NCI-H1436 treated with DMSO at 0.1 percent for 48 hours (cell line): ENCODE measurements at regions not wholly inside any gene's neighbourhood (a gene's known extent, or its start where the extent isn't known, plus 50 kb on each side); places are given as distances from the start of the nearest gene placed in this dataset.
"Not testable (repeated sequence)": the region's sequence is repeated elsewhere in the genome, so short reads cannot be mapped to it uniquely, and the experiment has no call there.

Experiments used
- DNase-seq: peaks from one replicate; lab custom pipeline; 2025; lab: John Stamatoyannopoulos, UW

DNA sequence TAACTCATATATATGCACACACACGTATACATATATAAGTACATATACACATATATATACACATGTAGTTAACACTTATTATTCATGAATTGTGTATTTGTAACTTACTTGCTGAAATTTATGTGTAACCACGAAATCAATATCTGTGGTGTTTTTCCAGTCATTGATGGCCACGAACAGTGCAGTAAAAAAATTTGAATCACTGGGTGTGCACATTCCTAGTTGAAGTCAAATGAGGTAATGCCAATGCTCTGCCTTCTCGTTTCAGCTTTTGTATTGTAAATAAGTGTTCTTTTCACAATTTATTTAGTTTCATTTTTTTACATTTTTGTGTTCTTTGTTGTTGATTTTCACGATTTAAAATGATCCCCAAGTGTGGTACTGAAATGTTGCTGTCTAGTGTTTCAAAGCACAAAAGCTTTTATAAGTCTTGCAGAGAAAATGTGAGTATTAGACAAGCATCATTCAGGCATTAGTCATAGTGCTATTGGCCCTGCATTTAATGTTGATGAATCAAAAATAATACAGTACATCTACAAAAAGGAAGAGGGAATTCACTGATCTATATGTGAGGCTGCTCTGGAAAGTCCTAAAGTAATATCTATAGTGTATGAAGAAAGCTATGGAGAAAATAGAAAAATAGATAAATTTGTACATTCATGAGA is 419.0 kb downstream of the DSC3 start:
- no peak for DNase-seq

DNA sequence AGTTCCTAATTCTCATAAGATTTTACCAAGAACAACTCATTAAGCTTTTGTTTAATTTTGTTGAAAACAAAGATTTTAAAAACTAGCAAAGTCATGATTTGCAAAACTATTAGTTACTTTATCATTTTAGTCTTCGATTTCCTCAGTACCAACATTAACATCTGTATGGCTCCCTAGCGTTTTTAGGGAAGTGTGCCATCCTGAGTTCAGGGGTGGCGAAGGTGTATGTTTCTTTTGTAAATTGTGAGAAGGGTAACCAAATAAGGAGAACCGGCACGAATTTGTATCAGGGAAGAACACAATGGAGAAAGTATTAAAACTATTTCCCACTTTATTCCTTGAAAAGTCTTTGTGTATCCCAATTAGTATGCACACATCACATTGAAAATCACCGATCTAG is 419.9 kb downstream of the DSC3 start:
- DNase-seq, result no peak

DNA sequence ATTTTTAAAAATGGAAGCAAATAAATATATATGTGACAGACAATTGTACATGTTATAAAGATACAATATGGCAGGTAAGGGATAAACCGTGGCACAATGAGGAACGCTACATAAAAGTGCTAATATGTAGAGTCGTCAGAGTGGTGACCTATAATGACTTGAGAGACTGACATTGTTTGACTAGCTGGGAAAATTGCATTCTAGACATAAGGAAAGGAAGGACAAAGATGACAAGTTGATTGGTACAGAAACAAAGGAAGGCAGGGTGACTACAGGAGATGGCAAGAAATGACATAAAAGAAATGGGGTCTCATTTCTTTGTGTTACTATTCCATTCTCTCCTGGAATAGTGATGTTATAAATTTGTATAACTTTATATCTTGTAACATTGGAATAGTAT is 420.4 kb downstream of the DSC3 start:
- DNase-seq, result no peak

- no peak for DNase-seq
Observed at GRCh38 chr18:30618567-30618966, 424.0 kb downstream of the DSC3 start.

GRCh38 chr18:30616414-30616813 is 426.1 kb downstream of the DSC3 start:
- no peak for DNase-seq

- DNase-seq, result no peak
Observed at GRCh38 chr18:30613467-30613801, 429.1 kb downstream of the DSC3 start.

DNA sequence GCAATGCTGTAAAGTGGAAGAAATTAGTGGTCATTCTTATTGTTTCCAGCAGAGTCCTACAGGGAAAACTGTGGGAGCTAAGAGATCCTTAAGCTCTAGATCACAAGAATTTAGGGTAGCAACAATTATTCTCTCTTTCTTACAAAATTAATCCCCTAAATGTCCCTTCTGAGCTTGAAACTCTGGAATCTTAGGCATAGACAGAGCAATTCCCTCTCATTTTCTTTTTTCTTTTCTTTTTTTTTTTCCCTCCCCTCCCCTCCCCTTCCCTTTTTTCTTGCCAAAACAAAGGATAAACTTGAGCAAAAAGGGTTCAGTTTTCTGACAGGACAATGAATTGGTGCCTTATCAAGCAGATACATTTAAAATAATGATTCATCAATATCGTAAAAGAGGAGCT is 441.0 kb downstream of the DSC3 start:
- no peak for DNase-seq

DNA sequence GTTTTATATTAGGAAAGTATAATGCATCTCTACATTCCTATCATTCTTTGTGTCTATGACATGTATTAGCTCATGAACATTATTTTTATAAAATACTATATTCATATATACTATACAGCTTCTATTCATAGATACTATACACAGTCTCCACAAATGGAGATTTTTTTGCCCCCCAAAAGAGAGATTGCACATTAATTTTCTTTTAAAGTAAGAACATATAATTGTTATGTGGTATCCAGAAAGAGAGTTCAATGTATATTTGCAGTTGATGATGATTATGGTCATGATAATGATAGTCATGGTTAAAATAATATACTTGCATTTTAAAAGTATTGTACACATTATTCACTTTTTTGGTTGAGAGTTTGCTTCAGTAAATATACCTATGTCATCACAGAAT is 445.3 kb downstream of the DSC3 start:
- DNase-seq, result no peak

DNA sequence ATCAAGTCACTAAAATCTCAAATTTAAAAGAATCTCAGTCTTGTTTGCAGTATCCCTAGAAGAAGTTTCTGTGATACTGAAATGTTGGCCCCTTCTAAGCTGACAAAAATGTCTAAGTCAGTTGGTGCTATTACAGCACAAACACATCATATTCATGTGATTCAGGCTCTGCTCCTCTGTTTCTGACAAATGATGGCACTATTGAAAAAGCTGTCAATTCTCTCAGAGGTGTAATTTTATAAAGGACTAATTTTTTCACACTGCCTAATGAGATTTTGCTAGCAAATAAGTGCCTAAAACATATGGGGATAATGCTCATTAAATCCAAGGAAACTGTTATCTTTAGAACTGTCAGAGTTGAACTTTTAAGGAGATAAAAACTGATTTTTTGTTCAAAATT is 445.9 kb downstream of the DSC3 start:
- DNase-seq, result no peak

DNA sequence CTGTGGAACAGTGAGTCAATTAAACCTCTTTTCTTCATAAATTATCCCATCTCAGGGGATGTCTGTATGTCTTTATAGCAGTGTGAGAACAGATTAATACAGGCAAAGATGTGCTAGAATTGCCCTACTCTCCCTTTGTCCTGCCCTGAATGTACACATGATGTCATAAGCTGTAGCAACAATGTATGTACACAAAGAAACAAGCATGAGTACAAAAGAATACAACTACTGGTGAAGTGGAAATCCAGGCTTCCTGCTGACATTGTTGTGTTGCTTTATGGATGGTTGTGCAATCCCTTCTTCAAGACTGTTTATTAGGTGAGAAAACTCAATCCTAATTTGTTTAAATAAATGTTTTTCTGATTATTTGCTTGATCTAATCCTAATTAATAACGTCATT is 446.6 kb downstream of the DSC3 start:
- no peak for DNase-seq

- DNase-seq, result not testable (repeated sequence)
Observed at GRCh38 chr18:30594911-30595310, 447.6 kb downstream of the DSC3 start.

DNA sequence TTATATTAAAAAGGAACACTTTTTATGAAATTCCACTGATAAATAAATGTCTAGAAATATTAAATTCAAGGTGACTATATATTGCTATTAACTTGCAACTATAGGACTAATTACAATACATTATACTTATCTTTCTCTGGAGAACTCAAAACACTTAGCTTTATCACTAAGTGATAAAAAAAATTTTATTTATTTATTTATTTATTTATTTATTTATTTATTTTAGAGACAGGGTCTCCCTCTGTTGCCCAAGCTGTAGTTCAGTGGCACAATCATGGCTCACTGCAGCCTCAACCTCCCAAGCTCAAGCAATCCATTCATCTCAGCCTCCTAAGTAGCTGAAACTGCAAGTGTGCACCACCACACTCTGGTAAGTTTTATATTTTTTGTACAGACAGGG is 451.1 kb downstream of the DSC3 start:
- DNase-seq, result no peak

DNA sequence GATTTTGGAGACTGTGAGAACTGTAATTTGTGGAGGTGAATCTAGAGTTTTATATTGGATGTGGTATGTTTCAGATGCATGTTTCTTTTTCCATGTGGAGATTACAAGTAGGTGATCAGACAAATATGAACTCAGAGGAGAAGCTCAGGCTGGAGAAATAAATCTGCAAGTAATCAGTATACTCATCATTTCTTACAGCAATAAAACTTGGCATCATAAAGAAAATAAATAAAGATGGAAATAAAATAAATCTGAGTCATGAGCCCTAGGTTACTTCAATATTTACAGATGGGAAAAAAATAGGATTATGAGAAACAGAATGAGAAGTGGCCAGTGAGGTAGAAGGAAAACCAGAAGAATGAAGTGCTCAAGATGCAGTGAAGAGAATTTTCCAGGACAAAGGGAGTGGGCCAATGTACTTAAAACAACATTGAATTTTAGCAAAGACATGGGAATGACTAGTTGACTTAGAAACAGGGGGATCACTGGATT is 453.8 kb downstream of the DSC3 start:
- no peak for DNase-seq

- no peak for DNase-seq
Observed at GRCh38 chr18:30583768-30584167, 458.8 kb downstream of the DSC3 start.

GRCh38 chr18:30582078-30582477 is 460.5 kb downstream of the DSC3 start:
- DNase-seq, result no peak

DNA sequence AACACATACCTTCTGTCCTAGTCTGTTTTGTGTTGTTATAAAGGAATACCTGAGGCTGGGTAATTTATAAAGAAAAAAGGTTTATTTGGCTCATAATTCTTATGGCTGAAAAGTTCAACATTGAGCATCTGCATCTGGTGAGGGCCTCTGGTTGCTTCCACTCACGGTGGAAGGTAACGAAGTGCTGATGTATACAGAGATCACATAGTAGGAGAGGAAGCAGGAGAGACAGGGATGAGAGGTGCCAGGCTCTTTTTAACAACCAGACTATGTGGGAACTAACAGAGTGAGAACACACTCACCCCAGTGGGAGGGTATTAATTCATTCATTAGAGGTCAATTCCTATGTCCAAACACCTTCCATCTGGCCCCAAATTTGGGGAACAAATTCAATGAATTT is 463.8 kb downstream of the DSC3 start:
- DNase-seq, result no peak

GRCh38 chr18:30572214-30572613 is 470.3 kb downstream of the DSC3 start:
- DNase-seq, result no peak

GRCh38 chr18:30568333-30568732 is 474.2 kb downstream of the DSC3 start:
- no peak for DNase-seq

- no peak for DNase-seq
Observed at GRCh38 chr18:30566877-30567276, 475.7 kb downstream of the DSC3 start.

DNA sequence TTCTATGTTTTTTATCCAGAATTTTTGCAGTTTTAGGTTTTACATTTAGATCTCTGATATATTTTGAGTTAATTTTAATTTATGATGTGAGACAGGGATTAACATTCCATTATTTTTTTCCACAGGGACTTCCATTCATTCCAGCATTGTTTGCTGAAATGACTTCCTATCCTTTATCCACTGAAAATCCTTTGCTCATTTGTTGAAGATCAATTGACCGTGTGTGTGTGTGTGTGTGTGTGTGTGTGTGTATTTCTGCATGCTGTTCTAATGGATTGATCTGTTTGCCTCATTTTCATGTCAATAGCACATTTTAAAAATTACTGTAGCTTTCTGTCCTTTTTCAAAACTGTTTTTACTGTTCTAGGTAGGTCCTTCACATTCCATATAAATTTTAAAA is 480.3 kb downstream of the DSC3 start:
- DNase-seq, result no peak

GRCh38 chr18:30556112-30556511 is 486.4 kb downstream of the DSC3 start:
- no peak for DNase-seq

DNA sequence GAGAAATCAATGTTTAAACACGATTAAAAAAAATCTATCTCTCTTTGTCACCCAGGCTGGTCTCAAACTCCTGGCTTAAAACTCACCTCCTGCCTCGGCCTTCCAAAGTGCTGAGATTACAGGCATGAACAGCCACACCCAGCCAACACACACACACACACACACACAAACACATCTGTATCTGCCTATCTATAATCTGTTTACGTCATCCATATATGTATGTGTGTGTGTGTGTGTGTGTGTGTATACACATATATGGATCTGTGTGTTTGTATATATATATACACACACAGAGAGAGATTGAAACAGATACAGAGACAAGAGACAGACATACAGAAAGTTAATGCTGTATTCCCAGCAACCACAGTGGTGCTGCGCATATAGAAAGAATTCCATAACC is 497.1 kb downstream of the DSC3 start:
- no peak for DNase-seq

DNA sequence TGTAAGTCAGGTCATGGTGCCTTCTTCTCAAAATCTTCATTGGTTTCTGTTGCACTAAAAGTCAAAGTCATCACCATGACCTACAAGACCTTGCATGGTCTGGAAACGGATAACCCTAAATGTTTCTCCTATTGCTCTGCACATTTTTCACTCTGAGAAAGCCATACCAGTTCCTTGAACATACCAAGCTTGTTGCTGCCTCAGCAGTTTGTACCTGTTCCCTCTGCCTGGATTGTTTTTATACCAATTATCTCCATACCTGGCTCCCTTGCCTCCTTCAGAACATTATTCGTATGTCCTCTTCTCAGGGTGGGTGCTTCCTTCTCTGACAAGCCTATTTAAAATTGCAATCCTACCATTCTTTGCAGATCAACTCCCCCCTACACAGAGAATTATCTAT is 498.4 kb downstream of the DSC3 start:
- DNase-seq, result no peak

DNA sequence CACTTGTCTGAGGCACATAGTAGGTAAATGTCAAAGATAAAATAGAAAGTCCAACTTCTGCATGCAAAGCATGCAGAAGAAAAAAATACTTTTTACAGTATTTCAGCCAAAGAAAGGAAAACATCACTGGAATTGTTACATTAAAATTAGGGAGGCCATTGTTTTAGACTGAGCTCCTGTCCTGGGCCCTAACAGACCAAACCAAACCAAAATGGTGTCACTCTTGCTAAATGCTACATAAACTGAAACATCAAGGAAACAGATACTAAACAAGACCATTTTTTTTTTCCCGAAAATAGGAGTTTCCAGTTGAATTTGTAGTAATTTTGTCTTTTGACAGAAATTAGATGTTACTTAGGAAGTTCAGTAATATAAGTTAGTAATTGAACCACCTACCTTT is 508.8 kb downstream of the DSC3 start:
- no peak for DNase-seq

- no peak for DNase-seq
Observed at GRCh38 chr18:30527917-30528316, 514.6 kb downstream of the DSC3 start.
